Stimulated activated CD8-positive, alpha-beta memory T cell treated with anti-CD3 and anti-CD28 coated beads, Interleukin-4, amount 100 ng/mL, for 48 hours (primary cell): ENCODE measurements at regions not wholly inside any gene's neighbourhood (a gene's known extent, or its start where the extent isn't known, plus 50 kb on each side); places are given as distances from the start of the nearest gene placed in this dataset.
"Not testable (repeated sequence)": the region's sequence is repeated elsewhere in the genome, so short reads cannot be mapped to it uniquely, and the experiment has no call there.

Experiments
- DNase-seq: peaks from one replicate; pipeline ENCODE4 v3.0.0-alpha.2; 2020

DNA sequence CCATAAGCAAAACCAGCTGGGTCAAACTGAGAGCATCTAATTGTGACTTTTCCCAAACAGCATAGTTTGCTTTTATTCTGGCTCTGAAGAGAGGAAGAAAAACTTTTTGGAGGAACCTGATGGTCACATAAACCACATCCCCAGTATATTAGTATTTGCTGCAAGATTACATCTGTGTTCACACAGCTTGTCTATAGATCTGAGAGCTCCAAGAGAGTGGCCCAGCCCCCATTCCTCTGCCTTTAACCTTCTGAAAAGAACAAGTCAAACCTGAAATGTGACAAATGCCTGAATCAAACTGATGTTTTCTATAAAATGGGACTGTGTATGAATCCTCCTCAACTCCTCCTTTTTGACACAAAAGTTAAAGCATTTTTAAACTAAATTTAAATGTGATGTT lies 435.2 kb downstream of the ZNF479 start:
- not testable (repeated sequence) for DNase-seq

DNA sequence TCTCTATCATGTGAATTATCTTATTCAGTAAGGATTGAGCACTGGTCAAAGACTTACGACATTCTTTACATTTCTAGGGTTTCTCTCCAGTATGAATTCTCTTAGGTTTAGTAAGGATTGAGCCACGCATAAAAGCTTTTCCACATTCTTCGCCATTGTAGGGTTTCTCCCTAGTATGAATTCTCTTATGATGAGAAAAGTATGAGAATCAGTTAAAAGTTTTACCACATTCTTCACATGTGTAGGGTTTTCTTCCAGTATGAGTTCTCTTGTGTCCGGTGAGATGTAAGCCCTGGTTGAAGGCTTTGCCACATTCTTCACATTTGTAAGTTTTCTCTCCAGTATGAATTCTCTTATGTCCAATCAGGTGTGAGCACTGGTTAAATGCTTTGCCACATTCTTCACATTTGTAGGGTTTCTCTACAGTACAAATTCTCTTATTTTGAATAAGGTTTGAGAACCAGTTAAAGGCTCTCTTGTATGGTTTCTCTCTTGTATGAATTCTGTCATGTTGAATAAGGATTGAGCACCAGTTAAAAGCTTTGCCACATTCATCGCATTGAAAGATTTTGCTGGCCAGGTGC lies 445.9 kb downstream of the ZNF479 start:
- no peak for DNase-seq

DNA sequence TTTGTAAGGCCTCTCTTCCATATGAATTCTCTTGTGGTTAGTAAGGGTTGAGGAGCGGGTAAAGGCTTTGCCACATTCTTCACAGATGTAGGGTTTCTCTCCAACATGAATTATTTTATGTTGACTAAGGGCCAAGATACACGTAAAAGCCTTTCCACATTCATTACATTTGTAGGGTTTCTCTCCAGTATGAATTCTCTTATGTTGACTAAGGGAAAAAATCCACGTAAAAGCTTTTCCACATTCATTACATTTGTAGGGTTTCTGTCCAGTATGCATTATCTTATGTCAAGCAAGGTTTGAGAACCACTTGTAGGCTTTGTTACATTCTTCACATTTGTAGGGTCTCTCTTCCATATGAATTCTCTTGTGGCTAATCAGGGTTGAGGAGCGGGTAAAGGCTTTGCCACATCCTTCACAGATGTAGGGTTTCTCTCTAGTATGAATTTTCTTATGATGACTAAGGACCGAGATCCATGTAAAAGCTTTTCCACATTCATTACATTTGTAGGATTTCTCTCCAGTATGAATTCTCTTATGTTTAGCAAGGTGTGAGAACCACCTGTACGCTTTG lies 493.0 kb downstream of the ZNF479 start:
- no peak for DNase-seq

DNA sequence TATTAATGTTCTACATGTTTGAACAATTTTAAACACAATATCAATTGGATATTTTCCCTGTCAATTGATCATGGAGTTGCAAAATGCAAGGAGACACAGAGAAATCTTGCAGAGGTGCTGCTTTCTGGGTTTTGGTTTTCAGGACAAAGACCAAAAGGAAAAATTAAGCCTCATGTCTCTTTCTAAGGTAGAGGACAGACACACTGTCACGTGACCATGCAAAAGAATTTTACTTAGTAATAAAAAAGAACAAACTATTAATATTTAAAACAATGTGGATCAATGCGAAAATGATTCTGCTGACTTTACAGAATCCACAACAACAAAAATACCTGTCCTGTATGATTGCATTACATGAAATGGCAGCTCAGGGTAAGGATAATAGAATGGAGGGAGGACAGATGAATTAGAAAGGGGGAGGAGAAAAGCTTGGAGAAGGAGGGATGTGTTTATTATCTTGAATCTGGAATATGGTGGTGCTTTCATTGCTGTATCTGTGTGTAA lies 493.7 kb upstream of the NUPR2 start:
- DNase-seq = no peak

GRCh38 chr7:56605146-56605545 lies 488.9 kb upstream of the NUPR2 start:
- DNase-seq = no peak

GRCh38 chr7:56578612-56579011 lies 462.4 kb upstream of the NUPR2 start:
- DNase-seq = no peak

- DNase-seq = no peak
These were observed 454.8 kb upstream of the NUPR2 start for GRCh38 chr7:56570968-56571367.

GRCh38 chr7:56538541-56539429 lies 422.6 kb upstream of the NUPR2 start:
- no peak for DNase-seq

GRCh38 chr7:56537952-56538351 lies 421.7 kb upstream of the NUPR2 start:
- no peak for DNase-seq

DNA sequence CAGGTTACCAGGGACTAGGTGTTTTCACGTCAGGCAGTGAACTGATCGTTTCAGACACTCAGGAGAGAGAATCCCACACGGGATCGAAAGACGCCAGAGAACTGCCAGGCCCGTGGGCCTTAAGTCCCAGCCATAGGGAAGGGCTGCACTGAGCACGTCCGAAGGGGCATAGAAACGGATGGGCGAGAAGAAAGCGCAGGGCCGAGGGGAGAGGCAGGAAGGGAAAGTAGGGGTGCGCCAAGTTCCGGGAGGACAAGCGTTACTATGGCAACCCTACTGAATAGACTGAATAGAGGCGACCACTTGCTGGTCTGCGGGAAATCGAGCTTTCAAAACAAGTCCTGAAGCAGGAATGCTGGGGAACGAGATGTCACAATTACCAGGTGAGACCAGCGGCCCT lies 421.3 kb upstream of the NUPR2 start:
- DNase-seq = no peak

DNA sequence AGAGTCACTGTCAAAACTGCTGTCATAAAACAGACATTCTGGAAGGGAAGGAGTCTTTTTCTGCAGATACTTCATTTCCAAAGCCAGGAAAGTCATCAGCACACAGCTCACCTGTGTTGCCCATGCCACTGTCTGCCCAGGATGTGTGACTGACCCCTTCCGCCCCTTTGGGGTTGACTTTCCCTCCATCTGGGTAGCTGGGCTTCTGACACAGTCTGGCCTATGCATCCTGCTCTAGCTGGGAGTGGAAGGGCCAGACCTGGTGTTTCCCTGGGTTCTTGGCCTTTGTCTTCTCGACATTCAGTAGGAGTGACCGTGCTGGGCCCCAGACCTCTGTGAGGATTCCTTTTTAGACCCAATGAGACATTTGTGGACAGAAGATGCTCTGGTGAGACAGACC lies 378.9 kb upstream of the NUPR2 start:
- DNase-seq = no peak

- DNase-seq = no peak
These were observed 377.7 kb upstream of the NUPR2 start for GRCh38 chr7:56493704-56494450.

GRCh38 chr7:56493196-56493595 lies 377.0 kb upstream of the NUPR2 start:
- DNase-seq = no peak

DNA sequence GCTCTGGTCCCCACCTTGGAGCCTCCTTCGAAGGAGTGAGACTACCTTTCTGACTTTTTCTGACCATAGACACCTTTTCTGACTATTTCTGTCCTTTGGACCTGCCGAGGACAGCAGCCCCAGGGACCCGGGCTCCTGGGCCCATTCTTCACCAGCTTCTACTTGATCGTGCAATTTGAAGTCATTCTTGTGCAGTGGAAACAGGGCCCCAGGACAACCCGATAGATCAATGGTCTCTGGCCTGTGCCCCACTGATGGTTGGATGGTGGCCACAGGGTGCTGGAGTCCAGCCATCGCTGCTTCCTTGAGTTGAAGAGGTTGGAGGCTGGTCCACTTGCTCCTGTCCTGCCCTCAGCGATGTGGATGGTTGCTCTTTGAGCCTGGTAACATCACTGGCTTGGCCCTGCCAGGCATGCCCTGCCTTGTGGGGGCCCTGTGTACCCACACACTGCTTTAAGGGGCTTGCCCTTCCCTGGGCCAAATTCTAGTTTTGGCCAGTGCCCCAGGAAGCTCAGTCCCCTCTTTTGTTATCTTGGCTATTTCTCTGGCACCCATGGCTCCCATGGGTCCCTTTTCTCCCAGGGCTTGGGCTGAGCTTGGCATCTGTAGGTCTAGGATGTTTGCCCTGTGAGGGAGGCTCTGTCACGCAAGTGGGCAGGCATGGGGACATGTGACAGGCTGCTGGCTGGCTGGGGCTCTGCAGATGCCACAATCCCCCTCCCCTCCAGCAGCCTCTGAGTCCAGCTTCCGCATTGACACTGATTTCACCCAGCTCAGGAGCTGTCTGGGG lies 375.6 kb upstream of the NUPR2 start:
- no peak for DNase-seq

GRCh38 chr7:56483861-56484550 lies 367.8 kb upstream of the NUPR2 start:
- DNase-seq = no peak

- no peak for DNase-seq
These were observed 366.9 kb upstream of the NUPR2 start for GRCh38 chr7:56483153-56483552.

DNA sequence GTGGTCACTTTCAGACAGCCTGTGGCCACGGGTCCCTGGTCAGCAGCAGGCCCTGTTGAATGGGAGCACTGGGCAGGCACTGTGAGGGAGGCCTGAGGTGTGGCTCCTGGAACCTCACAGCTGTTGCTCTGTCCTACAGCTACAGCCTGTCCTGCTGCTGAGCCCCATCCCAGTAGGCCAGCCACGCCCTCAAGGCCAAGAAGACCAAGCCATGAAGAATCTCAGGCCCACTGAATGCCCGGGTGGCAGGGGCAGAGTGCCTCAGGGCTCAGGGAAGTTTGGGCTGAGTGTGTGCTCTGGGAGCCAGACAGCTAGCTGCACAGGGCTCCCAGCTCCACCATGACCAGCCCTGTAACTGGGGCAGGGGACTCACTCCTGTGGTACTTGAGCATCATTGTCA lies 363.5 kb upstream of the NUPR2 start:
- no peak for DNase-seq

GRCh38 chr7:56479136-56479535 lies 362.9 kb upstream of the NUPR2 start:
- no peak for DNase-seq

GRCh38 chr7:56474271-56474670 lies 358.1 kb upstream of the NUPR2 start:
- no peak for DNase-seq

- DNase-seq = no peak
These were observed 355.6 kb upstream of the NUPR2 start for GRCh38 chr7:56471811-56472210.

GRCh38 chr7:56466607-56467525 lies 350.6 kb upstream of the NUPR2 start:
- DNase-seq = not testable (repeated sequence)
